AG04450 (cell line): ENCODE measurements at regions not wholly inside any gene's neighbourhood (a gene's known extent, or its start where the extent isn't known, plus 50 kb on each side); places are given as distances from the start of the nearest gene placed in this dataset.

ENCODE experiments used
- CTCF ChIA-PET: fragments of 300-600, 350-600 bp; formaldehyde crosslinking; extraction: SDS; loops from one replicate; lab custom pipeline; 2022; ENCODE audit warnings: antibody characterized with exemption, inconsistent platforms; lab: Charles Lee
- POLR2A ChIA-PET: fragments of 350-600 bp; formaldehyde crosslinking; extraction: SDS; loops from one replicate; lab custom pipeline; 2021; ENCODE audit warnings: antibody characterized with exemption, inconsistent platforms; lab: Yijun Ruan, JAX
- DNase-seq: peaks from one replicate; pipeline ENCODE4 v3.0.0-alpha.2; 2011; ENCODE audit warnings: low read depth, low spot score
- H3K27ac ChIP-seq: one replicate; pipeline ENCODE4 v1.5.1; 2012; ENCODE audit warnings: low read depth, low read length, control low read depth
- H3K27me3 ChIP-seq: one replicate; pipeline ENCODE4 v1.6.0; 2012; ENCODE audit warnings: low read length; ENCODE audit not compliant: control insufficient read depth, insufficient read depth
- H3K4me3 ChIP-seq: 2 replicates; pipeline ENCODE4 v1.5.1; 2011; ENCODE audit warnings: mild to moderate bottlenecking, low read depth, low read length, control low read depth
- H3K9me3 ChIP-seq: 2 replicates; pipeline ENCODE4 v1.5.1; 2012; ENCODE audit warnings: low read length; ENCODE audit not compliant: control insufficient read depth, insufficient read depth
- CTCF ChIP-seq: IDR thresholded peaks from 2 replicates; pipeline ENCODE4 v1.5.1; 2011; ENCODE audit warnings: low read depth, low read length, control low read depth, inconsistent platforms

DNA sequence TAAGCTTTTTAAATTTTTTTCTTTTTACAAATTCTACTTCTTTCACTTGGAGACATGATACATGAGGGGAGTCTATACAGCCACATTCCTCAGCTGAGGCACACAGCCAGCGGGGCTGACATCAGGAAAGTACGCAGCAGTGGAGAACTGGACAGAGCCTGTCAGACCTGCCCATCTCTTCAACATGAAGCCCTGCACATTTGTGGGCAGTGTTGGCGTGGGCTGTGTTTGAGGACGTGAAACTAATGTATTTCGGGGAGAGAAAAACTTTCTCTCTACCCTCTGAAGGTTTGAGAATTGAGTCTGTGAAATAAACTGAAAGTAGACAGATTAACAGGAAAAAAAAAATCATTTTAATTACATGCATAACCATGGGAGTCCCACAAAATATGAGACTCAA is 84.8 kb upstream of the HTATIP2 start:
- Histone ChIP-seq H3K9me3 (no peaks in the 10 kb centered on the region), H3K27ac (no peak overlapping the region), H3K4me3 (no peak overlapping the region), H3K27me3 (peaks cover 11% of the 10 kb centered on the region)
- ChIA-PET POLR2A (no interaction called here), CTCF (no interaction called here)
- DNase-seq: no peak
- TF ChIP-seq CTCF: no peak

GRCh38 chr11:20277014-20277413 is 86.5 kb upstream of the HTATIP2 start:
- H3K27me3 ChIP-seq: peaks cover 11% of the 10 kb centered on the region
- DNase-seq: no peak
- no peak overlapping the region for H3K4me3 ChIP-seq
- ChIA-PET CTCF (no interaction called here), POLR2A (no interaction called here)
- H3K27ac ChIP-seq: no peak overlapping the region
- H3K9me3 ChIP-seq: no peaks in the 10 kb centered on the region
- no peak for TF ChIP-seq CTCF

DNA sequence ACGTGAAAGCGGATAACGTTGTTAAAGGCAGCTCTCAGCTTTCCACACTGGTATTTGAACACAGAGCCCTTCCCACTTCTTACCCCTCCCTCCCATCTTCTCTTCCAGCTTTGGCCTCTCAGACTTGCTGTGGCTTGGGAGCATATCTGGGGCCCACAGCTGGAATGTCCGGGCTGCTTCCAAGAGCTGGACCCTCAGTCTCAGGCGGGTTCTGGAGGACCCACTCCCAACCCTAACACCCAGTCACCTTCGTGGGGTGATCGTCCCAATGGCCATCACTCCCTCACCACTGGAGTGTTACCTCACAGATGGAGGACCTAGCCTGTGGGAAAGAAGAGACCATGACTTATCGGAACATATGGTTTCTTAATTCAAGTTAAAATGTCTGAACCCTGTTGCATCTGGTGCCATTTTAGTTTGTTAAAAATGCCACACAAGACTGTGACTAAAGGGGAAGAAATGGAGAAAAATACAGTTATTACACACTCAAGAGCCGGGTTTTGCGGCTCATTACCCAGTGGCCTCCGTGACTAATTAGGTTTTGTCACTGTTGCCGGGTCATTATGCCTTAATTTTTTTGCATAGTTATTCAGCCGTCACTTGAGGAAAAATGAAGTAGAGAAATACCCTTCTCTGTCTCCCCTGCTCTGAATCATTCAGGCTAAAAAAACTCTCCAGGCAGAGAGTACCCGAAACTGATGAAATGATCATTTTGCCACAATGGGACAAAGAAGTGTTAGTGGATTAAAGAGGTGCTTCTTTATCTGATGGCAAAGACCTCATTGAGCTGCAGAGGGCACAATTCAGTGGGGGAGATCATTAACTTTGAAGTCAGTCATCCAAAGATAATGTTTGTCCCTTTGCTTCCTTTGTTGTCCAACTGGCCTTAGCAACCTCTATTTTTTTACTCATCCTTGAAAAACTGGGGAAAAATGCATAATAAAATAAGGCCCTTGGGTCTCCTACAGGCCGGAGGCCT is 87.2 kb upstream of the HTATIP2 start:
- ChIA-PET CTCF (no interaction called here), POLR2A (no interaction called here)
- Histone ChIP-seq H3K27ac (no peak overlapping the region), H3K4me3 (no peak overlapping the region), H3K9me3 (no peaks in the 10 kb centered on the region), H3K27me3 (peaks cover 11% of the 10 kb centered on the region)
- DNase-seq: no peak
- no peak for TF ChIP-seq CTCF

- no peak for TF ChIP-seq CTCF
- no peak for DNase-seq
- Histone ChIP-seq H3K27ac (no peak overlapping the region), H3K9me3 (no peaks in the 10 kb centered on the region), H3K27me3 (peaks cover 6% of the 10 kb centered on the region), H3K4me3 (no peak overlapping the region)
- CTCF ChIA-PET: no interaction called here
- POLR2A ChIA-PET: no interaction called here
These were observed 89.5 kb upstream of the HTATIP2 start for GRCh38 chr11:20274031-20274430.

DNA sequence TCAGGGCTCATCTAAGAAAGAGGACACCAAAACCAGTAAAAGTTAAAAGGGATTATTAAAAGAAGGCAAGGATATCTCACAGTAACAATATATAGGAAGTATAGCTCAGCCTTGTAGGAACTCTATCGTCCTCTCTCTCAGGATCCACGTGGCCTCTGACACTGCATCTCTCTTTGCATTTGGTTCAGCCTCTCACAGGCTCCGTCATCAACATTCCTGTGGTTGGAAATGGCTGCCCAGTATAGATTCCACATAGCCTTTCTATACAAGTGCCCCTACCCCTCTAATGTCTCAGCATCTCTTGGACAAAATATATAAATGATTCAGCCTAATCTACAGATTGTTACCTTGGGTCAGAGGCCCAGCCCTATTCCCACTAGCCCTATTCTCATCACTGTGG is 101.3 kb upstream of the DBX1 start:
- Histone ChIP-seq H3K4me3 (no peak overlapping the region), H3K9me3 (no peaks in the 10 kb centered on the region), H3K27ac (no peak overlapping the region), H3K27me3 (no peaks in the 10 kb centered on the region)
- TF ChIP-seq CTCF: no peak
- CTCF ChIA-PET: no interaction called here
- POLR2A ChIA-PET: no interaction called here
- DNase-seq: no peak
